Sciatic nerve (tissue), 2 donors: ENCODE measurements at regions not wholly inside any gene's neighbourhood (a gene's known extent, or its start where the extent isn't known, plus 50 kb on each side); places are given as distances from the start of the nearest gene placed in this dataset.

ENCODE experiments used
- ATAC-seq: fragments of 200-7000 bp; cut with Tn5 transposase; one replicate; pipeline ENCODE4 v1.9.1; 2020; ENCODE audit warnings: mild to moderate bottlenecking, moderate library complexity
- DNase-seq: peaks from one replicate; pipeline ENCODE4 v3.0.0-alpha.2; 2020; ENCODE audit warnings: low spot score
- intact Hi-C: fragments of 100-400 bp; cut with DNase I; formaldehyde crosslinking; loops from one replicate; pipeline ENCODE4 v1.14.2; 2022
- donor health status: DM: no; HTN: no; CAD: no.
- donor health status: DM: no; HTN: no; CAD: no.

DNA sequence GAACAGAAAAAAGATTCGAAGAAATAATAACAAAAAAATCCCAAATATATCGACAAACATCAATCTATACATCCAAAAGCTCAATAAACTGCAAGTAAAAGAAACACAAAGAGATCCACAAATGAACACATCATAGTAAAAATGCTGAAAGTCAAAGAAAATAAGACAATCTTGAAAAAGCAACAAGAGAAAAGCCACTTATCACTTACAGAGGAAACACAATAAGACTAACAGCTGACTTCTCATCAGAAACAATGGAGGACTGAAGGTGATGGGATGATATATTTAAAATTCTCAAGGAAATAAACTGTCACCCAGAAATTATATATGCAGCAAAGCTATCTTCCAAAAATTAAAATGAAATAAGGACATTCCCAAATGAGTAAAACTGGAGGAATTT lies 140.3 kb downstream of the NDUFA10 start:
- ATAC-seq, result no peak
- DNase-seq, result no peak
- intact Hi-C loops, result no loop called here

DNA sequence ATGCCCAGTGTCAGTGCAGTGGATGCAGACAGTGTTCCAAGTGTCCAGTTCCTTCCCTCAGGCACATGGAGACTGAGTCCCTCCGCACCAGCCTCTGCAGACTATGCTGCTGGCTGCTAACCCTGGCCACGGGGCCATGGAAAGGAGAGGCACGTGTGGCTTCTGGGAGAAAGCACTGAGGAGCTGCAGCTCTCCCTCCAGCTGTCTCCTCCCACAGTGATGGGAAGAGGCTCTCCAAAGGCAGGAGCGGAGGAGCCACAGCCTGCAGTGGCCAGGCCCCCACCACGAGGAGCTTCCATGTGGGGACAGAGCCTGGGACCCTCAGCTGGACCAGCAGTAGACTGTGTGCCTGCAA lies 141.1 kb downstream of the NDUFA10 start:
- ATAC-seq, result no peak
- intact Hi-C loops, result no loop called here

GRCh38 chr2:239883326-239884050 lies 141.7 kb downstream of the NDUFA10 start:
- ATAC-seq (no peak), DNase-seq (no peak)
- intact Hi-C loops, result no loop called here

More for the DNA sequence above, 141.1 kb downstream of the NDUFA10 start:
- DNase-seq, result no peak

GRCh38 chr2:239882781-239883180 lies 142.4 kb downstream of the NDUFA10 start:
- DNase-seq, result no peak
- ATAC-seq, result no peak
- intact Hi-C loops, result no loop called here

GRCh38 chr2:239882331-239882732 lies 142.8 kb downstream of the NDUFA10 start:
- DNase-seq (peak; percentile 77), ATAC-seq (peak; percentile 91)

GRCh38 chr2:239881561-239882320 lies 143.4 kb downstream of the NDUFA10 start:
- ATAC-seq, result peak; percentile 78
- intact Hi-C loops, result no loop called here
- DNase-seq, result peak; percentile 60

More at GRCh38 chr2:239882331-239882732, 142.8 kb downstream of the NDUFA10 start:
- intact Hi-C loops, result no loop called here

DNA sequence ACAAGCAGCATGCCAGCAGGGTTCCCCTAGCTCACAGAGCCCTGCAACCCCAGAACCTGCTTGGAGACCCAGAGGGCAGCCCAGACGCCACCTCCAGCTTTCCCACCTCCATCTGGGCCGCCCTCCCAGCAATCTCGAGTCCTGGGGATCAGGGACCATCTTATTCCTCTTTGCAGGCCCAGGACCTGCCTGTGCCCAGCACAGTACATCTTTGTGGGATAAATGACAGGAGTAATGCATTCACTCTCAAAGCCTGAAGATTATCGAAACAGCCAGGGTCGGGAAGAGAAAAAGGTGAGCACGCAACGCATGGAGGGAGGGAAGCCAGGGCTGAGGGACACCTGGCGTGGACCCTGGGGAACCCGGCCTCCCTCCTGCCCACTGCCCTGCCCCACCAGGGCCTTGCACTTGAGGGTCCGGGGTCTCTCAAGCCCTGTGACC lies 144.1 kb downstream of the NDUFA10 start:
- intact Hi-C loops, result no loop called here
- ATAC-seq (no peak), DNase-seq (peak; percentile 52)

GRCh38 chr2:239880396-239880795 lies 144.7 kb downstream of the NDUFA10 start:
- no peak for ATAC-seq
- intact Hi-C loops, result no loop called here

DNA sequence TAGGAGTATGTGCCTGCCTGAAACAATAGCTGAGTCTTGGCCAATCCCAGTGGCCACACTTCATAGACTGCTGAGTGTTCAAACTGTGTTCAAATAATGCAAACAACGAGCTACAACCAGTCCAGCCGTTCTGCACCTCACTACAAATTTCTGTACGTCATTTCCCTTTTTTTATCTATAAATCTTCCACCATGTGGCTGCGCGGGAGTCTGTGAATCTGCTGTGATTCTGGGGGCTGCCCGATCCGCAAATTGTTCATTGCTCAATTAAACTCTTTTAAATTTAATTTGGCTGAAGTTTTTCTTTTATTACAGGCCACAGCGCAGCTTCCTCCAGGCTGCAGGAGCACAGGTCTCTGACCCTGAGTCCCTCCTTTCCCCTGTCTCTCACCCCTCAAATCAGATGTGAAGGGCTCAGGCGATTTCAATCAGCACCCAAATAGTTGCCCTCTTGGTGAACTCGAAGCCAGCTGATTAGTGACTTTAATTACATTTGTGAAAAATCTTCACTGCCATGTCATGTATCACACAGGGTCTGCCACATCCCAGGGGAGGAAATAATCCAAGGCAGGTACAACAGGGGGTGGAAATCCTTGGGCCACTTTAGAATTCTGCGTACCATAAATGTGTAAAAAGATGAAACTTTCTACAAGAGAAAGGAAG lies 145.6 kb downstream of the NDUFA10 start:
- DNase-seq, result peak; percentile 32
- intact Hi-C loops, result no loop called here
- ATAC-seq, result no peak

More at GRCh38 chr2:239880396-239880795, 144.7 kb downstream of the NDUFA10 start:
- DNase-seq, result peak; percentile 48

GRCh38 chr2:239878686-239879085 lies 146.5 kb downstream of the NDUFA10 start:
- ATAC-seq (no peak), DNase-seq (peak; percentile 7)
- intact Hi-C loops, result no loop called here

DNA sequence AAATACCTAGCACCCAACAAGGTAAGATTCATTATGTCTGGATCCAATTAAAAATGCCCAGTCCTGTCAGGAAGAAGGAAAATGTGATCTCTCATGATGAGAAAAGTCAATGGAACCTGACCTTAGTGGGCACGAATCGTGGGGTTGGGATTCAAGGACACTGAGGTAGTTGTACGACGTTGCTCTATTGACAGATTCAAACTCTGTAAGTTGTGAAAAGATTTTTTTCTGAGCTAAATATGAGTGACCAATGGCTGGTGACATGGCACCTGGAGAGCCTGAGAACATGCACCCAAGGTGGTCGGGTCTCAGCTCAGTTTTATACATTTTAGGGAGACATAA lies 148.2 kb downstream of the NDUFA10 start:
- ATAC-seq (no peak), DNase-seq (no peak)
- intact Hi-C loops, result no loop called here

DNA sequence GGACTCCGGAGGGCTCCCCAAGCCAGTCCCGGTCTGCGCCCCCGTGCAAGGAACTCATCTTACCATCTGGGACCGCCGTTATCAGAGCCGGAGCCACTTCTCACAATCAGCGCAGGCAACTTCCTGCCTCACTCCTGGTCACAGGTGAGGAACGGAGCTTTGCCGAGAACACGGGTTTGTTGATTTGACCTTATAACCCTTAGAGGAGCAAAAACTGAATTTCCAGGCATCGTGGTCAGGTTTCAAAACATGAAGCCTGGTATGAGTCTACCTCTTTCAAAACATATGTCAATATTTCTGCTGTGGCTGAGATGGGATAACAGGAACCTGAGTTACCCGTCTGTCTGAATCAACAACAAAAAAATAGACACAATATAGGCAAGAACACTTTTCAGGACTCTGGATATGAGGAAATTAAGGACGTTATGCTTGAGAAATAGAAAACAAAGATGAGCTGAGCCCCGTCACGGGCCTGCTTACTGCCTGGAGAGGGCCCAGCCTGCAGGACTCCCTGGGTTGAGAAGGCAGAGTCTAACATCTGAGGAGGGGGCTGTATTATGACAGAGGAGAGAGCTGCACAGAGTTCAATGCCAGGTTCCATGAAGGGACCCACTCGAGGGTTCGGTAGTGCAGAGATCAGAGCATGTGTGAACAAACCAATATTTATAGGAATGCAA lies 148.7 kb downstream of the NDUFA10 start:
- DNase-seq (peak; percentile 45), ATAC-seq (no peak)
- intact Hi-C loops, result no loop called here

DNA sequence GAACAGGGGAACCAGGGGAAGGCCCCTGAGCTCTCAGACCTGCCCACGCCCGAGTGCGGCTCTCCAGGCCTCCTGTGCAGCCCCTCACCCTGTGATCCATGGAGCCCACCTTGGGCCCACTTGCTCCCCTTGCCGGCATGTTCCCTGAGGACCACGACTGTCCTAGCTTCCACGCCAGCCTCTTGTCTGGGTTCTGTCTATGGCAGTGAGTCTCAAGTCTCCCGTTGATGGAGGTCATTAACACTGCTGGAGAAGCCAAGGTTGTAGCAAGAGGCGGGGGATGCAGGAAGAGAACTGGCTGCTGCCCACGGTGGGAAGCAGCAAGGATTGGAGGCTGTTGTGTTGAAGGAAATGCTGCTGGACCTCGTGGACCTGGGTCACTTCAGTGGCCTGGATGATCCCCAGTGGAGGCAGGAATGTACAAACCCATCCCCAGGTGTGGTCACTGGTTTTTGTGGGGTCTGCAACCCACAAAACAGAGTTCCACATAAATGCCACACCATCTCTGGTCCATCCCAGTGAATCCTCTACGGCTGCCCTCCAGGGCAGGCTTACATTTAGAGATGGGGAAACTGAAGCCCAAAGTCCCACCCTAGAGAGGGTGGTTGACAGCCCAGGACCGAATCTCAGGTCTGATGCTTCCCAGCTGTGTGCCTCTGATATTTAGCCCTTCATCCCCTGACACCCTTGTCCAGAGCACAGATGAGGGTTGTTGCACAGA lies 150.3 kb downstream of the NDUFA10 start:
- intact Hi-C loops, result no loop called here
- DNase-seq (peak; percentile 23), ATAC-seq (no peak)

DNA sequence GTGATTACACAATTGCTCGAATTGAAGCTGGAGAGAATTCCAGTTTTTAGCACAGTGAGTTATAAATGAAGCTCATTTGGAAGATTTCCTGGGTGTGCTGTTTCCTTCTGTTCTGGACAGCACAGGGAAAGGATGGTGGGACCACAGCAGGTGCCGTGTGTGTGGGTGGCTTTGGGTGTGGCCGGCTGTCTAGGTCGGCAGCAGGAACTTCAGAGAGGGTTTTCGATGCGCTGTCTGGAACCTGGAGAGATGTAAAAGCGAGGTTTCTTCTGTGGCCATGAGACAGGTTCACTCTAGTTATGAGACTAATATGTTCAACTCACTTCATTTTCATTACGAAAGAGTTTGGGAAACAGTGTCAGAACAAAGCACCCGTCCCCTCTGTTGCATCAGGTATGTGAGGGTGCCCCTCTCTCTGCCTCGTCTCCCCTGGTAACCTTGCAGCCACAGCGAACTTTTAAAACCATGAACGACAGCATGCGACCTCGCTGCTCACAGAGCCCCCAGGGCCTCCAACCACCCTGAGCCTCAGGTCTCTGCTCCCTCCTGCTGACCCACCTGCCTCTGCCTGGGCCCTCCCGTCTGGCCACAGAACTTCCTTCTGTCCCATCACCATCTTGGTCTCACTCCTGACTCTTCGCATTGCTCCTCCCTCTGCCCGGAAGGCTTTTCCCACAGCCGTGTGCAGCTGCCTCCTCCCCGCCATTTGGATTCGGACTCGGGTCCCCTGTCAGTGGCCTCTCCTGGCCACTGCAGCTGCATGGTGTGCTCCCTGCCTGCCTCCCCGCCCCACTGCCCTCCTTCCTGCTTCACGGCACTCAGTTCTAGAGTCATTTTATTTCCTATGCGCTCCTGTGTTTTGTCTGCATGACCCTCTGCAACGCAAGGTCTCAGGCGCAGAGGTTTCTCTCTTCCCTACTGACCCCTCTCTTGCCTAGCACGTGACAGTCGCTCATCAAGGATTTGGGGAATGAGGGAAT lies 151.2 kb downstream of the NDUFA10 start:
- DNase-seq (peak; percentile 28), ATAC-seq (peak; percentile 25)
- intact Hi-C loops, result no loop called here

GRCh38 chr2:239871481-239872435 lies 153.4 kb downstream of the NDUFA10 start:
- DNase-seq (peak; percentile 35), ATAC-seq (no peak)
- intact Hi-C loops, result loop anchor here (1.0 kb wide), 1 partner anchor 33 kb away; no protein-coding TSS in a partner anchor

- intact Hi-C loops, result loop anchor here (1.0 kb wide), 1 partner anchor 33 kb away; no protein-coding TSS in a partner anchor
- ATAC-seq (no peak), DNase-seq (peak; percentile 19)
Measured at GRCh38 chr2:239870863-239871262, 154.3 kb downstream of the NDUFA10 start.
